Neural cell (in vitro differentiated cells): ENCODE measurements at regions not wholly inside any gene's neighbourhood (a gene's known extent, or its start where the extent isn't known, plus 50 kb on each side); places are given as distances from the start of the nearest gene placed in this dataset.

Source experiments
- H2AFZ ChIP-seq: fragments of 200-600, 300-800 bp; sonication (generic), shearing (Covaris generic); 2 replicates; pipeline ENCODE4 v1.6.0; 2014; ENCODE audit warnings: low read depth, mild to moderate bottlenecking, antibody characterized with exemption, low read length, moderate library complexity
- H3F3A ChIP-seq: fragments of 200-600 bp; shearing (Covaris generic); 2 replicates; pipeline ENCODE4 v1.6.1; 2016; ENCODE audit warnings: mild to moderate bottlenecking, moderate library complexity, mixed read lengths, antibody characterized with exemption, low read length; ENCODE audit not compliant: insufficient read depth, poor library complexity, severe bottlenecking
- H3K27ac ChIP-seq: fragments of 200-600, 300-800 bp; sonication (generic), shearing (Covaris generic); 2 replicates; pipeline ENCODE4 v1.5.1; 2014; ENCODE audit warnings: mild to moderate bottlenecking, low read length, moderate library complexity
- H3K27me3 ChIP-seq: fragments of 300-800, 200-600 bp; sonication (generic), shearing (Covaris generic); 2 replicates; pipeline ENCODE4 v1.6.0; 2014; ENCODE audit warnings: mild to moderate bottlenecking, low read depth, low read length, moderate library complexity; ENCODE audit not compliant: insufficient read depth
- H3K36me3 ChIP-seq: fragments of 300-800, 200-600 bp; sonication (generic), shearing (Covaris generic); 2 replicates; pipeline ENCODE4 v1.5.1; 2014; ENCODE audit warnings: mild to moderate bottlenecking, antibody characterized with exemption, low read length, moderate library complexity; ENCODE audit not compliant: insufficient read depth
- H3K4me2 ChIP-seq: fragments of 300-800, 200-600 bp; sonication (generic), shearing (Covaris generic); 2 replicates; pipeline ENCODE4 v1.6.0; 2014; ENCODE audit warnings: mild to moderate bottlenecking, low read length
- H3K4me3 ChIP-seq: fragments of 300-800, 200-600 bp; sonication (generic), shearing (Covaris generic); 2 replicates; pipeline ENCODE4 v1.5.1; 2014; ENCODE audit warnings: mild to moderate bottlenecking, low read length, moderate library complexity
- H3K79me2 ChIP-seq: fragments of 200-600 bp; shearing (Covaris generic); replicated peaks from 2 replicates; pipeline ENCODE4 v1.6.0; 2014; ENCODE audit warnings: mild to moderate bottlenecking, low read length, moderate library complexity; ENCODE audit not compliant: insufficient read depth
- H3K9ac ChIP-seq: fragments of 300-800, 200-600 bp; sonication (generic), shearing (Covaris generic); 2 replicates; pipeline ENCODE4 v1.6.1; 2016; ENCODE audit warnings: mild to moderate bottlenecking, low read length, mixed read lengths
- H3K9me2 ChIP-seq: fragments of 200-600 bp; shearing (Covaris generic); 2 replicates; pipeline ENCODE4 v1.6.1; 2016; ENCODE audit warnings: mild to moderate bottlenecking, low read length, mixed read lengths; ENCODE audit not compliant: insufficient read depth
- H3K9me3 ChIP-seq: fragments of 200-600, 300-800 bp; sonication (generic), shearing (Covaris generic); 2 replicates; pipeline ENCODE4 v1.6.1; 2016; ENCODE audit warnings: mild to moderate bottlenecking, mixed run types, low read length, moderate library complexity, mixed read lengths
- H4K20me1 ChIP-seq: fragments of 200-600 bp; shearing (Covaris generic); 2 replicates; pipeline ENCODE4 v1.6.1; 2016; ENCODE audit warnings: mild to moderate bottlenecking, mixed run types; ENCODE audit not compliant: insufficient read depth
- CTCF ChIP-seq: fragments of 450-650 bp; IDR thresholded peaks from 2 replicates; pipeline ENCODE4 v1.5.1; 2014; ENCODE audit warnings: antibody characterized with exemption, mild to moderate bottlenecking, moderate library complexity; ENCODE audit not compliant: poor library complexity, severe bottlenecking
- EP300 ChIP-seq: fragments of 450-650 bp; conservative IDR thresholded peaks from 2 replicates; pipeline ENCODE4 v1.6.1; 2014; ENCODE audit warnings: antibody characterized with exemption, mild to moderate bottlenecking, moderate library complexity; ENCODE audit not compliant: poor library complexity, severe bottlenecking
- EZH2 ChIP-seq: fragments of 200-600, 300-800 bp; shearing (Covaris generic), sonication (generic); IDR thresholded peaks from 2 replicates; pipeline ENCODE4 v1.6.1; 2014; ENCODE audit warnings: antibody characterized with exemption, low read length, borderline replicate concordance, mild to moderate bottlenecking; ENCODE audit not compliant: insufficient read depth, poor library complexity, severe bottlenecking
- MXI1 ChIP-seq: fragments of 450-650 bp; conservative IDR thresholded peaks from 2 replicates; pipeline ENCODE4 v1.6.1; 2014; ENCODE audit warnings: antibody characterized with exemption, mild to moderate bottlenecking; ENCODE audit not compliant: poor library complexity, severe bottlenecking
- POLR2AphosphoS5 ChIP-seq: IDR thresholded peaks from 2 replicates; pipeline ENCODE4 v1.6.1; 2012
- RAD21 ChIP-seq: fragments of 450-650 bp; conservative IDR thresholded peaks from 2 replicates; pipeline ENCODE4 v1.6.1; 2014; ENCODE audit warnings: antibody characterized with exemption, mild to moderate bottlenecking, moderate library complexity
- REST ChIP-seq: IDR thresholded peaks from 2 replicates; pipeline ENCODE4 v1.6.1; 2012; ENCODE audit warnings: borderline replicate concordance
- SMC3 ChIP-seq: fragments of 450-650 bp; conservative IDR thresholded peaks from 2 replicates; pipeline ENCODE4 v1.6.1; 2014; ENCODE audit warnings: antibody characterized with exemption, mild to moderate bottlenecking, moderate library complexity; ENCODE audit not compliant: poor library complexity
- TAF1 ChIP-seq: IDR thresholded peaks from 2 replicates; pipeline ENCODE4 v1.6.1; 2012; ENCODE audit warnings: low read depth

- H3K4me2 ChIP-seq: no peak overlapping the region
- H4K20me1 ChIP-seq: no peaks in the 10 kb centered on the region
- no peak overlapping the region for H3K9ac ChIP-seq
- H3K9me3 ChIP-seq: no peaks in the 10 kb centered on the region
- no peak overlapping the region for H3K4me3 ChIP-seq
- no peaks in the 10 kb centered on the region for H3F3A ChIP-seq
- no peaks in the 10 kb centered on the region for H3K27me3 ChIP-seq
- no peaks in the 10 kb centered on the region for H3K9me2 ChIP-seq
- TF ChIP-seq REST (no peak), EP300 (no peak), CTCF (no peak)
- no peaks in the 10 kb centered on the region for H3K36me3 ChIP-seq
- no peaks in the 10 kb centered on the region for H3K79me2 ChIP-seq
- no peak overlapping the region for H3K27ac ChIP-seq
- no peak overlapping the region for H2AFZ ChIP-seq
Measured at GRCh38 chr13:89287381-89287780, 1616.2 kb downstream of the SLITRK5 start.

- no peaks in the 10 kb centered on the region for H3K79me2 ChIP-seq
- no peak overlapping the region for H2AFZ ChIP-seq
- no peak overlapping the region for H3K27ac ChIP-seq
- no peaks in the 10 kb centered on the region for H3K9me3 ChIP-seq
- H3K36me3 ChIP-seq: no peaks in the 10 kb centered on the region
- no peaks in the 10 kb centered on the region for H3K27me3 ChIP-seq
- no peak for TF ChIP-seq POLR2AphosphoS5
- no peak for TF ChIP-seq EP300
- no peak for TF ChIP-seq TAF1
- no peak for TF ChIP-seq SMC3
- TF ChIP-seq EZH2: no peak
- TF ChIP-seq REST: no peak
- no peak for TF ChIP-seq CTCF
- TF ChIP-seq RAD21: no peak
- TF ChIP-seq MXI1: no peak
- H3F3A ChIP-seq: no peaks in the 10 kb centered on the region
- H3K4me2 ChIP-seq: no peak overlapping the region
- no peaks in the 10 kb centered on the region for H4K20me1 ChIP-seq
- H3K9me2 ChIP-seq: no peaks in the 10 kb centered on the region
- H3K4me3 ChIP-seq: no peak overlapping the region
- H3K9ac ChIP-seq: no peak overlapping the region
Measured at GRCh38 chr13:89294115-89294867, 1623.1 kb downstream of the SLITRK5 start.
